Inflammatory macrophage treated with lipopolysaccharide for 4 hours (primary cell): ENCODE measurements at regions not wholly inside any gene's neighbourhood (a gene's known extent, or its start where the extent isn't known, plus 50 kb on each side); places are given as distances from the start of the nearest gene placed in this dataset.

ENCODE experiments used
- DNase-seq: peaks from one replicate; pipeline ENCODE4 v3.0.0-alpha.2; 2020

DNA sequence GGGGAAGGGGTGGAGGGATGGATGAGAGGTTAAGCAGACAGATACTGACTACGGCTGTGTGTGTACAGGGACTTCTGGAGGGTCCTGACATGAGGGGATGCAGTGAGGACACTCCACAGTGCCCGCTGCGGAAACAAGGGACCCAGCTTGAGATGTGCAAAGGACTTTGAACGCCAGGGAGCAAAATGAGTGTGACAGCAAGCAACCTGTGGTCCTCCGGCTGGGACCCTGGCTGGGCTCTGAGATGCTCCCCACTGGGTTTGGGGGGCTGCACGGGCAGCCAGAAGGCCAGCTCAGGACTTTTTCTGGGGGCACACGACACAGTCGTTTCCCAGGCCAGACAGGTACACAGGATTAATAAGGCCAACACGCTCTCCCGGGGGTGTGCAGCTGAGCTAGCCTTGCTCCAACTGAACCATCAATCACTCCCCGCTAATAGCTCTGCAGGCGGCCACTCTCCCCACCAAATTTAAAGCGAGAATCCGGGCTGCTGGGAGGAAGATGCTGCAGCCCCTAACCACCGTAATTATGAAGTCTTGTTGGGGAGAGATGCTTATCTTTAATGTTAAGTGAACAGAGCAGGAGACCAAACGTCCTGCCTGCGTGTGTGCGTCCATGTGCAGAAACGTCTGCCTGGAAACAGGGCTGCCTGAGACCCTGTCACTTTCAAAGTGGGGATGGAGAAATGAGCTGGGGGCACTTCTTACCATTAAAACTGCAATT is 51.6 kb upstream of the DLK1 start:
- no peak for DNase-seq

DNA sequence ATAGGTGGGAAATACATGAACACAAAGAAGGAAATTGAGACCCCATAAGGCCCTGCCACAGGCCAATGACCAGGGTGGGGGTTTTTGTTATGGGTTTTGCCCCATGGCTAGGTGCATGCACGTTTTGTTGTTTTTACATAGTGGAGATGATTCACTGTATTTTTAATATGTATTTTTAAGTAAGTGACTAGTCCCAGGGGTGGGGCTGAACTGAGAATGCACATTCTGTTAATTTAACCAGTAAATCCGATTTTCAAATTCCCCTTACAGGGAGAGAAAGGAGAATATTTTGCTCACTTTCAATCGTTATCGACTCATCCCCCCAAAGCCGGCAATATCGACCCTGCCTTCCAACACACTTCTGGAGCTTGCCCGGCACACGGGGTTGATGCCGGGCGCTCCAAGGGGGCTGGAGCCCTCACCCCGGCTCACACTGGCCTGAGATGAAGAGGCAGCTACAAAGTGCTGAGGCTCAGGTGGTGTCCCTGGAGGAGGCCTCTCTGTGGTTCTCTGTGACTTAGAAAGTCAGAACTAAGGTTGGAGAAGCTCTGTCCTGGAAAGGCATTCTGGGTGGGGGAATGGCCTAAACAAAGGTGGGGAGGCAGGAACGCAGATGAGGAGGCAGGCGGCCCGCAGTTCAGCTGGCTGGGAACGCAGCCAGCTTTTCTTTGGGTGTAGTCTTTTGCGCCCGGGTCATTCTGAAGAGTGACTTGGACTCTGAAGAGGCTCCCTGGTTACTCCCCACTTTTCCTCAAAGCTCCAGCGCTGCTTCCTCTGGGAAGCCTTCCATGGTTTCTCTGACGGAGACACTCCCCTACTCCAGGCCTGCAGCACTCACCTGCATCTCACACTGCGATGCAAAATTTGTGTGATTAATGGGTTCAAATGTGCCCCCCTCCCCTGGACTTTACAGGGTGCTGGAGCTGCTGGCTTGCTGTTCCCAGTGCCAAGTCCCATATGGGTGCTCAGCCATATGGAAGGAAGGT is 50.7 kb upstream of the DLK1 start:
- DNase-seq, result no peak
